Left ventricle myocardium inferior (tissue), 1 donor: ENCODE measurements at regions not wholly inside any gene's neighbourhood (a gene's known extent, or its start where the extent isn't known, plus 50 kb on each side); places are given as distances from the start of the nearest gene placed in this dataset.

ENCODE experiments used
- DNase-seq: peaks from one replicate; pipeline ENCODE4 v3.0.0-alpha.2; 2020
- H3K27ac ChIP-seq: fragments of 200-600 bp; replicated peaks from 2 replicates; pipeline ENCODE4 v1.8.0; 2021
- H3K27me3 ChIP-seq: fragments of 200-600 bp; 2 replicates; pipeline ENCODE4 v1.8.0; 2021; ENCODE audit warnings: low read depth
- H3K36me3 ChIP-seq: fragments of 200-600 bp; 2 replicates; pipeline ENCODE4 v1.8.0; 2021
- H3K4me1 ChIP-seq: fragments of 200-600 bp; 2 replicates; pipeline ENCODE4 v1.8.0; 2021
- H3K4me3 ChIP-seq: fragments of 200-600 bp; 2 replicates; pipeline ENCODE4 v1.8.0; 2021; ENCODE audit warnings: mild to moderate bottlenecking, moderate library complexity
- H3K9me3 ChIP-seq: fragments of 200-600 bp; replicated peaks from 2 replicates; pipeline ENCODE4 v1.8.0; 2021
- CTCF ChIP-seq: fragments of 200-600 bp; IDR thresholded peaks from 2 replicates; pipeline ENCODE4 v1.8.0; 2021; ENCODE audit warnings: antibody characterized with exemption, mild to moderate bottlenecking, borderline replicate concordance
- intact Hi-C: fragments of 100-400 bp; cut with micrococcal nuclease; formaldehyde crosslinking; loops from one replicate; pipeline ENCODE4 v1.11.0; 2022
- donor health status: DM: no; HTN: yes; CAD: no; lungs with severe emphysema.

DNA sequence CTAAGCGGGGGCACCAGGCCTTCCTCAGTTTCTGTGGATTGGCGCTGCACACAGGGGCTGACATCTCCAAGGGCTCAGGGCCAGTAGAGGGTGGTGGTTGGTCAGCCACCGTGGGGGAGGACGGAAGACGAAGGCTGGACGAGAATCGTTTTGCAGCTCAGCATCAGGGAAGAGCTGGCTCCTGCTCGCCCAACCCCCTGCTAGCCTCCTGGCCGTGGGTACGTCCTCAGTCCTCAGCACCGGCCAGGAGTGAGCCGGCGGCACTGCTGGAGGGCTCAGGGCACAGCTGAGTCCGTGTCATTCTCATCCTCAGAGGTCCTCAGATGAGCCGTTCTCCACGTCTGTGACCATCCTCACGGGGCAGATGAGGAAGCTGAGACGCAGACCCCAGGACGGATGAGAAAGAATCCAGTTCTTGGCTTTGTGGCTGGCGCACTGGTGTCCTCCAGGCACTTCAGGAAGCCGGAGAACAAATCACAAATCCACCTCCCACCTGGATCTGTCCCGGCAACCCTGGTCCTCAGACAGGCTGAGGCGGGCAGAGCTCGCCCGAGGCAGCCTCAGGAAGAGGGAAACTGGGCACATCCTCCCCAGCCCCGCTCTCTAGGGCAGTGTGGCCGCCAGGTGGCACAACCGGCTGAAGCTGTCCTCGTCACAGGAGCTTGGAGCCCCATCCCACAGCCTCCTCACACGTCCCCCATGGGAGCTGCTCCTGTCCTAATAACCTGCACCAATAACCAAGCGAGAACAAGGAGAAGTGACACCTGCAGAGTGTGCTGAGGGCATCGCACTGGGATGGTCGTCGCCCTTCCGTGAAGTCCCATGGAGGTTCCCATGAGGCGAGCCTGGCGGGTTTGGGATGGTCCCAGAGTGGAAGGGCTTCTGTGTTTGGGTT is 393.7 kb downstream of the BRD1 start:
- H3K9me3 ChIP-seq, result peaks cover 21% of the 10 kb centered on the region
- peaks cover 31% of the 10 kb centered on the region for H3K27me3 ChIP-seq
- H3K27ac ChIP-seq, result no peak overlapping the region
- no peaks in the 10 kb centered on the region for H3K36me3 ChIP-seq
- no peaks in the 10 kb centered on the region for H3K4me1 ChIP-seq
- TF ChIP-seq CTCF, result no peak
- intact Hi-C loops, result no loop called here
- H3K4me3 ChIP-seq, result no peak overlapping the region
- DNase-seq, result no peak

DNA sequence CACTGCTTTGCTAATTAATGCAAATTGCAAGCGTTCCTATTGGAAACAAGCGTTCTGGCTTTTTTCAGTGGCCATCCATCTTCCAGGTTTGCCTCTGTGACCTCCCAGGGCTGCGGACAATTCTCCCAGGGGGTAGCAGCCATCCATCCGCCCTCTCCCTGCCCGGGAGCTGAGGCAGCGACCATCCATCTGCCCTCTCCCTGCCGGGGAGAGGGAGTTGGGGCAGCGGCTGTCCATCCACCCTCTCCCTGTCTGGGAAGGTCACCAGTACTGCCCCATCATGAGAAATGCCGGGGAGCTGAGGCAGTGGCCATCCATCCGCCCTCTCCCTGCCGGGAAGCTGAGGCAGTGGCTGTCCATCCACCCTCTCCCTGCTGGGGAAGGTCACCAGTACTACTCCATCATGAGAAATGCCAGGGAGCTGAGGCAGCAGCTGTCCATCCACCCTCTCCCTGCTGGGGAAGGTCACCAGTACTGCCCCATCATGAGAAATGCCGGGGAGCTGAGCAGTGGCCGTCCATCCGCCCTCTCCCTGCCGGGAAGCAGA is 394.7 kb downstream of the BRD1 start:
- intact Hi-C loops, result no loop called here
- peaks cover 21% of the 10 kb centered on the region for H3K9me3 ChIP-seq
- no peak for TF ChIP-seq CTCF
- no peaks in the 10 kb centered on the region for H3K4me1 ChIP-seq
- H3K4me3 ChIP-seq, result no peak overlapping the region
- H3K27me3 ChIP-seq, result peaks cover 41% of the 10 kb centered on the region
- H3K36me3 ChIP-seq, result no peaks in the 10 kb centered on the region
- DNase-seq, result no peak
- H3K27ac ChIP-seq, result no peak overlapping the region

GRCh38 chr22:49432211-49432896 is 395.3 kb downstream of the BRD1 start:
- H3K27me3 ChIP-seq, result peaks cover 43% of the 10 kb centered on the region
- no peak overlapping the region for H3K27ac ChIP-seq
- peaks cover 21% of the 10 kb centered on the region for H3K9me3 ChIP-seq
- no peaks in the 10 kb centered on the region for H3K4me1 ChIP-seq
- H3K36me3 ChIP-seq, result no peaks in the 10 kb centered on the region
- no peak for DNase-seq
- no peak for TF ChIP-seq CTCF
- H3K4me3 ChIP-seq, result no peak overlapping the region
- intact Hi-C loops, result no loop called here

DNA sequence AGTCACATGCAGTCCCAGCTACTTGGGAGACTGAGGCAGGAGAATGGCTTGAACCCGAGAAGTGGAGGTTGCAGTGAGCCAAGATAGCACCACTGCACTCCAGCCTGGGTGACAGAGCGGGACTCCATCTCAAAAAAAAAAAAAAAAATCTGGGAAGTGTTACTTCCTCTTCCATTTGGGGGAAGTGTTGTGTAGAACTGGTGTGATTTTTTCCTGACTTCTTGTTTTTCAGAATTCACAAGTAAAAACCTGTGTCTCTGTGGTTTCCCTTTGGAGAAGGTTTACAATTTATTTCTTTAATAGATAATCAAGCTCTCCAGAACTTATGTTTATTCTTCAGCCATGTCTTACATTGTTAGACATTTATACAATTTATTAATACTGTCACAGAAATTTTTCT is 396.1 kb downstream of the BRD1 start:
- H3K9me3 ChIP-seq, result peaks cover 21% of the 10 kb centered on the region
- no peaks in the 10 kb centered on the region for H3K4me1 ChIP-seq
- no peak for DNase-seq
- peaks cover 48% of the 10 kb centered on the region for H3K27me3 ChIP-seq
- no peaks in the 10 kb centered on the region for H3K36me3 ChIP-seq
- no peak for TF ChIP-seq CTCF
- H3K4me3 ChIP-seq, result no peak overlapping the region
- intact Hi-C loops, result no loop called here
- no peak overlapping the region for H3K27ac ChIP-seq

GRCh38 chr22:49429066-49429465 is 398.6 kb downstream of the BRD1 start:
- DNase-seq, result no peak
- H3K27me3 ChIP-seq, result peaks cover 46% of the 10 kb centered on the region
- peaks cover under 1% of the 10 kb centered on the region for H3K9me3 ChIP-seq
- no peaks in the 10 kb centered on the region for H3K36me3 ChIP-seq
- H3K27ac ChIP-seq, result no peak overlapping the region
- TF ChIP-seq CTCF, result no peak
- H3K4me1 ChIP-seq, result no peaks in the 10 kb centered on the region
- intact Hi-C loops, result no loop called here
- H3K4me3 ChIP-seq, result no peak overlapping the region
